ENCODE measurements at regions not wholly inside any gene's neighbourhood (a gene's known extent, or its start where the extent isn't known, plus 50 kb on each side); places are given as distances from the start of the nearest gene placed in this dataset.

DNA sequence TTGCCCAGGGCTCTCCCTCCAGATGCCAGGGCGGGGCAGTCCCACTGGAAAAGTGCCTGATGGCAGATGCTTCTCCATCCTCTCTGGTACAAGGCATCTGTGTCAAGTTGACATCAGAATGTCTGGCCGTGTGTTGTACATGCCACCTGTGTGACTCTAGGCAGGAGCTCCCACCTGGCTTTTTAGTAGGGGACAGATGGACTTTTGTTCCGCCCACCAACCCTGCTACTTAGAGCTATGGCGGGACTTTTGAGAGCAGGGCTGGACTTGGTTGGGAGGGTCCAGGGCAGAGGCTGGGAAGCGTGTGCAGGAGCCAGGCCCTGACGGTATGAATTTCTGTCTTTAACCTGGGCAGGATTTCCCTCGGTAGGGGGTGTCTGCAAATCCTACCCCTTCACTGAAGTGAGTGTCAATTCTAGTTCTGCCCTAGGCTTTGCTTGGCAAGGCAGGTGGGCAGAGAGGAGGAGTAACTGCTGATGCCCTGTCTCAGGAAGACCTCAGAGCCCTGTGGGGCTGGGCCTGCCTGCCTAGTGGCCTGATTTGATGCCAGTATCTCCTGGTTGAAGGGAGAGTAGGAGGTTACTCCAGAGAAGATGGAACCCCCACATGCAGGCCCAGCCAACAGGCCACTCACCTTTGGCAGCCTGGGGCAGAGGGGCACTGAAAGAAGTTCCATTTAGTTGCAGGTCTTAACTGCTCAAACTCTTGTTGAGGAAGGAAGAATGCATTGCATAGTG is 99.1 kb downstream of the PJA1 start:
- WGBS, 2 experiments (ENCODE audit: extremely low coverage in 2 of 2, insufficient read length in 1 of 2), result 80% methylated on average over 1 of the region's 7 CpGs; no CpG with 5 or more reads in 1 of the 2 experiments
- in situ Hi-C loops (cut with MboI; ENCODE audit: low sequenced_read_pairs) (no loop called here), dilution Hi-C loops (cut with HindIII; ENCODE audit: low sequenced_read_pairs, unreplicated experiment) (no loop called here), intact Hi-C loops (cut with micrococcal nuclease) (no loop called here)
- H3K56ac ChIP-seq (ENCODE audit: extremely low read depth, insufficient read depth, low read length), result no peak overlapping the region
- ATAC-seq (ENCODE audit: low read depth) (no peak), DNase-seq (no peak)
- H3K9me3 ChIP-seq (ENCODE audit: control insufficient read depth, insufficient read depth, low read length), result peaks cover 3% of the 10 kb centered on the region; the same call in 1 of the 2 replicates
- no TSS peak for BruUV-seq (replicated peaks)
- H4K5ac ChIP-seq (ENCODE audit: low read depth, low read length), result 0 out of 2 replicates have a peak overlapping the region, but pooled peaks have one; percentile 32
- no peak overlapping the region for H3K18ac ChIP-seq (ENCODE audit: low read depth, low read length)
- no peak overlapping the region for H3K4ac ChIP-seq (ENCODE audit: low read depth, low read length)
- H3K79me1 ChIP-seq (ENCODE audit: low read depth in 1 of 2, low read length in 2 of 2), result no peaks in the 10 kb centered on the region
- no peaks in the 10 kb centered on the region for H4K20me1 ChIP-seq (ENCODE audit: insufficient read depth, low read length)
- H3K4me2 ChIP-seq (ENCODE audit: low read depth, low read length), result no peak overlapping the region
- no peak overlapping the region for H2BK20ac ChIP-seq (ENCODE audit: low read depth, low read length)
- H3K4me1 ChIP-seq (ENCODE audit: control insufficient read depth, insufficient read depth, low read length), result peaks cover 13% of the 10 kb centered on the region
- H2BK15ac ChIP-seq (ENCODE audit: low read depth, low read length), result no peak overlapping the region
- no peaks in the 10 kb centered on the region; the same call in 1 of the 2 replicates for H3K9me1 ChIP-seq (ENCODE audit: insufficient read depth, low read length)
- no peak overlapping the region for H2AK5ac ChIP-seq (ENCODE audit: low read depth, low read length)
- H3K14ac ChIP-seq (replicated peaks; ENCODE audit: low read depth, low read length), result no peak overlapping the region
- H3K4me3 ChIP-seq (ENCODE audit: insufficient read depth, low read depth, low read length), result no peak overlapping the region
- 0 out of 2 replicates have a peak overlapping the region, but pooled peaks have one; percentile 3 for H2BK120ac ChIP-seq (ENCODE audit: low read depth, low read length)
- H4K8ac ChIP-seq (ENCODE audit: low read depth in 2 of 2, low read length in 2 of 2), result peak overlapping the region; percentile 4 to 5; a peak in 2 of 4 replicates
- H2AK9ac ChIP-seq (replicated peaks; ENCODE audit: low read depth, low read length, poor library complexity), result no peak overlapping the region
- H3K36me3 ChIP-seq (ENCODE audit: control insufficient read depth, insufficient read depth, low read length), result no peaks in the 10 kb centered on the region
- ChIA-PET POLR2A (ENCODE audit: unreplicated experiment) (no interaction called here), CTCF (no interaction called here)
- H3K27ac ChIP-seq (ENCODE audit: insufficient read depth, low read length), result no peak overlapping the region
- no peak overlapping the region for H3K9ac ChIP-seq (ENCODE audit: low read depth, low read length)
- no peak overlapping the region; the same call in 1 of the 2 replicates for H4K91ac ChIP-seq (ENCODE audit: insufficient read depth, low read depth, low read length)
- no peak overlapping the region for H2AFZ ChIP-seq (replicated peaks; ENCODE audit: low read length, poor library complexity)
- TF ChIP-seq USF2 (IDR thresholded peaks at IDR 0.05; ENCODE audit: low read depth, low read length) (no peak), CHD1 (IDR thresholded peaks at IDR 0.05; ENCODE audit: low read depth, low read length) (no peak)
- peaks cover 7% of the 10 kb centered on the region; the same call in 1 of the 2 replicates for H3K27me3 ChIP-seq (ENCODE audit: control insufficient read depth, insufficient read depth, low read length)
- H2BK5ac ChIP-seq (ENCODE audit: low read depth, low read length, poor library complexity, severe bottlenecking), result no peak overlapping the region
- no peak overlapping the region for H3K23ac ChIP-seq (ENCODE audit: low read depth, low read length)

Measured in IMR-90 (cell line).